Prostate gland (tissue), 2 donors: ENCODE measurements at regions not wholly inside any gene's neighbourhood (a gene's known extent, or its start where the extent isn't known, plus 50 kb on each side); places are given as distances from the start of the nearest gene placed in this dataset.

ENCODE experiments used
- CTCF ChIP-seq, 4 experiments: fragments of 200-600 bp in 2 of 4; fragments of 450-650 bp in 2 of 4; sonication (generic) in 2 of 4; IDR thresholded peaks; 1 replicate in 3 of 4; 2 replicates in 1 of 4; pipeline ENCODE4 v1.5.1; 2016 to 2019; ENCODE audit warnings: antibody characterized with exemption in 4 of 4, mild to moderate bottlenecking in 2 of 4, moderate library complexity in 2 of 4
- POLR2A ChIP-seq: fragments of 450-650 bp; IDR thresholded peaks from one replicate; pipeline ENCODE4 v1.6.1; 2016; ENCODE audit warnings: antibody characterized with exemption, mild to moderate bottlenecking
- POLR2AphosphoS5 ChIP-seq: sonication (generic); formaldehyde crosslinking; IDR thresholded peaks from one replicate; pipeline ENCODE4 v1.6.1; 2017; ENCODE audit warnings: antibody characterized with exemption

- TF ChIP-seq CTCF (IDR thresholded peaks at IDR 0.05) (no peak), POLR2A (no peak), POLR2AphosphoS5 (no peak)
Observed at GRCh38 chr1:232106415-232106814, 479.8 kb downstream of the DISC1 start.
